ENCODE measurements at regions not wholly inside any gene's neighbourhood (a gene's known extent, or its start where the extent isn't known, plus 50 kb on each side); places are given as distances from the start of the nearest gene placed in this dataset.

DNA sequence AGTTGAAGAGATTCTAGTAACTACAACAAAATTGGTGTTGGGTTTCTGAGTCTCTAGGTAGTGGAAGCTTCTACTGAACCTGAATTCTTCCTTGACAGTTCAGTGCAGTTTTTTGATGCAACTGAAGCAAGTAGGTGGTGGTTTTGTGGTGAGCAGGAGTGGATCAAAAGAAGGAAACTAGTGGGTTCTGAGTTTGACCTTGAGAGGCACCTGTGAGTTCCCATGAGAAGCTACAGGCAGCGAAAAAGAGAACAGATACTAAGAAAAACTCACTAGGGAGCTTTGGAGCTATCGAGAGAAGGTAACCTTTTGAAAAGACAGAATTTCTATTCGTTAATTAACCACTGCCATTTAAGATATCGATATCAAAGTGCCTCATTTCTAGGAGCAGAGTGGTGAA, 145.2 kb downstream of the PDHA2 start:
- POLR2A ChIA-PET = no interaction called here
- no peaks in the 10 kb centered on the region for H3K9me3 ChIP-seq (ENCODE audit: control insufficient read depth, insufficient read depth, low read depth, low read length)
- H3K4me3 ChIP-seq (ENCODE audit: low read depth in 2 of 2, low read length in 2 of 2) = no peak overlapping the region
- no TSS peak for BruUV-seq (replicated peaks)
- H3K36me3 ChIP-seq (ENCODE audit: control insufficient read depth, insufficient read depth, low read length) = no peaks in the 10 kb centered on the region
- no peak overlapping the region for H3K27ac ChIP-seq (ENCODE audit: low read length)
- CTCF ChIA-PET = no interaction called here
- H3K27me3 ChIP-seq (ENCODE audit: control insufficient read depth, insufficient read depth, low read length) = no peaks in the 10 kb centered on the region
- ATAC-seq (no peak), DNase-seq (ENCODE audit: low read depth, low spot score) (no peak)
- in situ Hi-C loops (cut with HindIII; ENCODE audit: low pct_unique_long_range_greater_than_20kb, low sequenced_read_pairs) = no loop called here
- TF ChIP-seq POLR2AphosphoS5 (IDR thresholded peaks at IDR 0.05; ENCODE audit: low read depth, low read length) = no peak
- TF ChIP-seq SIN3A (IDR thresholded peaks at IDR 0.05; ENCODE audit: borderline replicate concordance, insufficient read depth, low read depth, low read length) = no peak
- intact Hi-C loops (cut with micrococcal nuclease; ENCODE audit: unreplicated experiment) = no loop called here
- H3K4me1 ChIP-seq (ENCODE audit: control insufficient read depth, insufficient read depth, low read length) = no peaks in the 10 kb centered on the region

DNA sequence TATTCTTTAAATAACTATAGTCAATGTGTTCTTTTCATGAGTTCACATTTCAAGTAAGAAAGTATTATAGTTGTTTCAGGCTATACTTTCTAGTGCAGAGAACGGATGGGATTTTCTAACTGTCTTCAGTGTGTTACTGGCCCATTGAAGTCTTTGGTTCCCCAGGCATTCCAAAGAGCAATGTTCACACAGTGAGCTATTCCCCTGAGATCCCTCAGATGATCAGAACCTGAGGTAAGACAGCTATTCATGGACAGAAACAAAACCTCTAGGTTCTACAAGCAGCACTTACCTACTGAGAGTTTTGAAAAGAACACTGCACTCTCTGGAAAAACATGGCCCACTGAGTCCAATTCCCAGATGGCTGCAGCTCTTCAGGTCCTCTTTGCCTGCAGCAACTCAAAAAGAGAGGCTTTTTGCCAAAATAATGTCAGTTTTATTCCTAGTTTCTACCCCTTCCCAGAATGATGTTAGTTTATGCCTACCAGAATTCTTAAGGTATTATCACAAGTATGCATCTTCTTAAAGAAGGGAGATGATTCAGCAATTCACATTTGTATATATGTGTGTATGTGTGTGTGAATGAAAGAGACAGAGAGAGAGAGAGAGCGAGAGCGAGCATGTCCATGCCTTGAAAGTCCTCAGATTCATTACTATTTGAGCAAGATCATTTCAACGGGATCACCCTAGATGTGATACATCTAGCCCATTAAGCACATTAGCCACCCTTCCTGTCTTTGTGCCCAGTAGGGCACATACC, 146.1 kb downstream of the PDHA2 start:
- Histone ChIP-seq H3K27me3 (ENCODE audit: control insufficient read depth, insufficient read depth, low read length) (no peaks in the 10 kb centered on the region), H3K36me3 (ENCODE audit: control insufficient read depth, insufficient read depth, low read length) (no peaks in the 10 kb centered on the region), H3K4me1 (ENCODE audit: control insufficient read depth, insufficient read depth, low read length) (no peaks in the 10 kb centered on the region), H3K27ac (ENCODE audit: low read length) (no peak overlapping the region), H3K4me3 (ENCODE audit: low read depth in 2 of 2, low read length in 2 of 2) (no peak overlapping the region), H3K9me3 (ENCODE audit: control insufficient read depth, insufficient read depth, low read depth, low read length) (no peaks in the 10 kb centered on the region)
- BruUV-seq (replicated peaks) = no TSS peak
- CTCF ChIA-PET = no interaction called here
- intact Hi-C loops (cut with micrococcal nuclease; ENCODE audit: unreplicated experiment) (no loop called here), in situ Hi-C loops (cut with HindIII; ENCODE audit: low pct_unique_long_range_greater_than_20kb, low sequenced_read_pairs) (no loop called here)
- POLR2A ChIA-PET = no interaction called here
- no peak for DNase-seq (ENCODE audit: low read depth, low spot score)
- no peak for TF ChIP-seq SIN3A (IDR thresholded peaks at IDR 0.05; ENCODE audit: borderline replicate concordance, insufficient read depth, low read depth, low read length)
- TF ChIP-seq TCF7L2 (IDR thresholded peaks at IDR 0.05; ENCODE audit: low read depth, low read length) = no peak
- TF ChIP-seq, protein P1, sequence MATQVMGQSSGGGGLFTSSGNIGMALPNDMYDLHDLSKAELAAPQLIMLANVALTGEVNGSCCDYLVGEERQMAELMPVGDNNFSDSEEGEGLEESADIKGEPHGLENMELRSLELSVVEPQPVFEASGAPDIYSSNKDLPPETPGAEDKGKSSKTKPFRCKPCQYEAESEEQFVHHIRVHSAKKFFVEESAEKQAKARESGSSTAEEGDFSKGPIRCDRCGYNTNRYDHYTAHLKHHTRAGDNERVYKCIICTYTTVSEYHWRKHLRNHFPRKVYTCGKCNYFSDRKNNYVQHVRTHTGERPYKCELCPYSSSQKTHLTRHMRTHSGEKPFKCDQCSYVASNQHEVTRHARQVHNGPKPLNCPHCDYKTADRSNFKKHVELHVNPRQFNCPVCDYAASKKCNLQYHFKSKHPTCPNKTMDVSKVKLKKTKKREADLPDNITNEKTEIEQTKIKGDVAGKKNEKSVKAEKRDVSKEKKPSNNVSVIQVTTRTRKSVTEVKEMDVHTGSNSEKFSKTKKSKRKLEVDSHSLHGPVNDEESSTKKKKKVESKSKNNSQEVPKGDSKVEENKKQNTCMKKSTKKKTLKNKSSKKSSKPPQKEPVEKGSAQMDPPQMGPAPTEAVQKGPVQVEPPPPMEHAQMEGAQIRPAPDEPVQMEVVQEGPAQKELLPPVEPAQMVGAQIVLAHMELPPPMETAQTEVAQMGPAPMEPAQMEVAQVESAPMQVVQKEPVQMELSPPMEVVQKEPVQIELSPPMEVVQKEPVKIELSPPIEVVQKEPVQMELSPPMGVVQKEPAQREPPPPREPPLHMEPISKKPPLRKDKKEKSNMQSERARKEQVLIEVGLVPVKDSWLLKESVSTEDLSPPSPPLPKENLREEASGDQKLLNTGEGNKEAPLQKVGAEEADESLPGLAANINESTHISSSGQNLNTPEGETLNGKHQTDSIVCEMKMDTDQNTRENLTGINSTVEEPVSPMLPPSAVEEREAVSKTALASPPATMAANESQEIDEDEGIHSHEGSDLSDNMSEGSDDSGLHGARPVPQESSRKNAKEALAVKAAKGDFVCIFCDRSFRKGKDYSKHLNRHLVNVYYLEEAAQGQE (IDR thresholded peaks at IDR 0.05; ENCODE audit: insufficient read depth in 1 of 2, low read depth in 2 of 2, low read length in 1 of 2) = no peak
- TF ChIP-seq, protein P2, sequence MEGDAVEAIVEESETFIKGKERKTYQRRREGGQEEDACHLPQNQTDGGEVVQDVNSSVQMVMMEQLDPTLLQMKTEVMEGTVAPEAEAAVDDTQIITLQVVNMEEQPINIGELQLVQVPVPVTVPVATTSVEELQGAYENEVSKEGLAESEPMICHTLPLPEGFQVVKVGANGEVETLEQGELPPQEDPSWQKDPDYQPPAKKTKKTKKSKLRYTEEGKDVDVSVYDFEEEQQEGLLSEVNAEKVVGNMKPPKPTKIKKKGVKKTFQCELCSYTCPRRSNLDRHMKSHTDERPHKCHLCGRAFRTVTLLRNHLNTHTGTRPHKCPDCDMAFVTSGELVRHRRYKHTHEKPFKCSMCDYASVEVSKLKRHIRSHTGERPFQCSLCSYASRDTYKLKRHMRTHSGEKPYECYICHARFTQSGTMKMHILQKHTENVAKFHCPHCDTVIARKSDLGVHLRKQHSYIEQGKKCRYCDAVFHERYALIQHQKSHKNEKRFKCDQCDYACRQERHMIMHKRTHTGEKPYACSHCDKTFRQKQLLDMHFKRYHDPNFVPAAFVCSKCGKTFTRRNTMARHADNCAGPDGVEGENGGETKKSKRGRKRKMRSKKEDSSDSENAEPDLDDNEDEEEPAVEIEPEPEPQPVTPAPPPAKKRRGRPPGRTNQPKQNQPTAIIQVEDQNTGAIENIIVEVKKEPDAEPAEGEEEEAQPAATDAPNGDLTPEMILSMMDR (IDR thresholded peaks at IDR 0.05) = no peak
- no peak for TF ChIP-seq POLR2AphosphoS5 (IDR thresholded peaks at IDR 0.05; ENCODE audit: low read depth, low read length)
- ATAC-seq = no peak

DNA sequence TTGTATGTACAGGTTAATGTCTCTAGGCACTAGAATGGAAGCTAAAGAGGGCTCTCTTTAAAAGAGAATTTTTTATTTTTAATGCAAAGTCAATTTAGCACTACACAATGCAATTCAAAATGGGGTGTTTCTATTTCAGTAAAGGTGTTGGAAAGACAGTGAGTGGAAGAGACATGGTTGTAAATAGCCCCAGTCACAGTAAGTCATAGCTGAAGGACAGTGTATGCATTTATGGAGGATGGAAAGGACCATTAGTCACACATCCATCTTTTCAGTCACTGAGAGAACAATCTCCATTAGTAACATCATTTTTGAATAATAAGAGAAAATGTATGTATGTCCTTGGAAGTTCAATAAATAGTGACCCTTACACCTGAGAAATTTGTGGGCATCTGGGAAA, 148.0 kb downstream of the PDHA2 start:
- ATAC-seq (no peak), DNase-seq (ENCODE audit: low read depth, low spot score) (no peak)
- no peak overlapping the region for H3K27ac ChIP-seq (ENCODE audit: low read length)
- in situ Hi-C loops (cut with HindIII; ENCODE audit: low pct_unique_long_range_greater_than_20kb, low sequenced_read_pairs) (no loop called here), intact Hi-C loops (cut with micrococcal nuclease; ENCODE audit: unreplicated experiment) (no loop called here)
- ChIA-PET CTCF (no interaction called here), POLR2A (no interaction called here)
- H3K4me1 ChIP-seq (ENCODE audit: control insufficient read depth, insufficient read depth, low read length) = no peaks in the 10 kb centered on the region
- TF ChIP-seq, protein P2 (IDR thresholded peaks at IDR 0.05) = no peak
- TF ChIP-seq SIN3A (IDR thresholded peaks at IDR 0.05; ENCODE audit: borderline replicate concordance, insufficient read depth, low read depth, low read length) (no peak), TCF7L2 (IDR thresholded peaks at IDR 0.05; ENCODE audit: low read depth, low read length) (no peak), POLR2AphosphoS5 (IDR thresholded peaks at IDR 0.05; ENCODE audit: low read depth, low read length) (no peak)
- TF ChIP-seq, protein P1 (IDR thresholded peaks at IDR 0.05; ENCODE audit: insufficient read depth in 1 of 2, low read depth in 2 of 2, low read length in 1 of 2) = no peak
- H3K9me3 ChIP-seq (ENCODE audit: control insufficient read depth, insufficient read depth, low read depth, low read length) = no peaks in the 10 kb centered on the region
- no peak overlapping the region for H3K4me3 ChIP-seq (ENCODE audit: low read depth in 2 of 2, low read length in 2 of 2)
- BruUV-seq (replicated peaks) = no TSS peak
- no peaks in the 10 kb centered on the region for H3K36me3 ChIP-seq (ENCODE audit: control insufficient read depth, insufficient read depth, low read length)
- H3K27me3 ChIP-seq (ENCODE audit: control insufficient read depth, insufficient read depth, low read length) = no peaks in the 10 kb centered on the region

Data from Panc1 (cell line).